ENCODE measurements at regions not wholly inside any gene's neighbourhood (a gene's known extent, or its start where the extent isn't known, plus 50 kb on each side); places are given as distances from the start of the nearest gene placed in this dataset.

DNA sequence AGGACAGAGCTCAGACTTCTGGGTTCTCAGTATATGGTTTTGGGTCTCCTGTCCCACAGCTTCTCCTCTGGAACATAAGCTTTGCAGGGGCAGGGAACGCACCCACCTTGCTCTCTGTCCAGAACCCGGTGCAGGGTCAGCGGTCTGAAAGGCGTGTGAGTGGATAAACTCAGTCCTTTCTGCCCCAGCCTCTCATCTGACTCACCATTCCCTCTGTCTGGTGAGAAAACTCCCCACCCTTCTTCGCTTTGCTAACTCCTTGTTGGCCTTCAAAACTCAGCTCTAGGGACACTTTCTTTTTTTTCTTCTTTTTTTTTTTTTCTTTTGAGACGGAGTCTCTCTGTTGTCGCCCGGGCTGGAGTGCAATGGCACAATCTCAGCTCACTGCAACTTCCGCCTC, 68.9 kb upstream of the NUP50 start:
- FAIRE-seq: peak; percentile 26

GRCh38 chr22:45096256-45096907, 67.3 kb upstream of the NUP50 start:
- no peak for FAIRE-seq

More for the DNA sequence above, 68.9 kb upstream of the NUP50 start:
- peak; percentile 49 for DNase-seq (ENCODE audit: low spot score)

DNA sequence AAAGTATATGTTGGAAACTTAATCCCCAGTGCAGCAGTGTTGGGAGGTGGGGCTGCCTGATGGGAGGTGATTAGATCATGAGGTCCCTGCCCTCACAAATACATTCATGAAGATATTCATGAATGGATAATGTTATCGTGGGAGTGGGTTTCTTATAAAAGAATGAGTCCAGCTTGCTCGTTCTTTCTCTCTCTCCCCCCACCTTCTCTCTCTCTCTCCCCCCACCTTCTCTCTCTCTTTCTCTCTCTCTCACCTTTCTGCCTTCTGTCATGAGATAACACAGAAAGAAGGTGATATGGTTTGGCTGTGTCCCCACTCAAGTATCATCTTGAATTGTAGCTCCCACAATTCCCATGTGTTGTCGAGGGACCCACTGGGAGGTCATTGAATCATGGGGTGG, 66.7 kb upstream of the NUP50 start:
- no peak for DNase-seq (ENCODE audit: low spot score)
- no peak for FAIRE-seq

More at GRCh38 chr22:45096256-45096907, 67.3 kb upstream of the NUP50 start:
- peak; percentile 48 for DNase-seq (ENCODE audit: low spot score)

DNA sequence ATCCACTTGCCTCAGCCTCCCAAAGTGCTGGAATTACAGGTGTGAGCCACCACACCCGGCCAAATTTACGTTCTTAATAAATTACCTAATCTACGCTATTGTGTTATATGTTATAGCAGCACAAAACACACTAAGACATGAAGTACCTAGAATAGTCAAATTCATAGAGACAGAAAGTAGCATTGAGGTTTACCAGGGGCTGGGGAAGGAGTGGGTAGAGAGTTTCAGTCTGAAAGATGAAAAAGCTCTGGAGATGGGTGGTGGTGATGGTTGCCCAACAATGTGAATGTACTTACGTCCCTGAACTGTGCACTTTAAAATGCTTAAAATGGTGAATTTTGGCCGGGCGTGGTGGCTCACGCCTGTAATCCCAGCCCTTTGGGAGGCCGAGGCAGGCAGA, 65.7 kb upstream of the NUP50 start:
- no peak for FAIRE-seq

GRCh38 chr22:45099961-45100360, 63.8 kb upstream of the NUP50 start:
- FAIRE-seq (no peak), DNase-seq (ENCODE audit: low spot score) (no peak)

More for the DNA sequence above, 65.7 kb upstream of the NUP50 start:
- DNase-seq (ENCODE audit: low spot score): no peak

- DNase-seq (ENCODE audit: low spot score): peak; percentile 14
- no peak for FAIRE-seq
These were observed 62.1 kb upstream of the NUP50 start for GRCh38 chr22:45101515-45102227.

DNA sequence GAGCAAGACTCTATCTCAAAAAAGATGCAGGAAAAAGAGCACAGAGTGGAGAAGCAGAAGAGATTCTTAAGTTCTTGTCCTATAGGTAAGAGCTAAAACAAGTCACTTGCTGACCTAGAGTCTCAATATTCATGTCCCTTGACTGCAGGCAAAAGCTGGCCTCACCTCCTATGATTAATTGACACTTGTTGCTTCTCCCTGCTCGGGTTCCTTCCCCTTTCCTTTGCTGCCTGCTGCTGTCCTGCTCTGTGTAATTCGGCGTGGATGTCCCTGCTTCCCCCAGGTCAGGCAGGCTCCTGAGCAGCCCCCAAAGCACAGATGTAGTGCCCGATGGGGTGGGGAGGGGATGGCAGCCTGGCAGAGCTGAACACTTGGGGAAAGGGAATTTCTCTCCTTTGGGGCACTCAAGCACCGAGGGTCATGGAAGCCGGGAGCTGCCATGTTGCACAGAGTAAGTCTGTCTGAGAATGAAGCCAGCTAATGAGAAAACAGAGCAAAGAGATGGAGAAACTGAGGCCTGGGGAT, 60.8 kb upstream of the NUP50 start:
- DNase-seq (ENCODE audit: low spot score) (no peak), FAIRE-seq (no peak)

DNA sequence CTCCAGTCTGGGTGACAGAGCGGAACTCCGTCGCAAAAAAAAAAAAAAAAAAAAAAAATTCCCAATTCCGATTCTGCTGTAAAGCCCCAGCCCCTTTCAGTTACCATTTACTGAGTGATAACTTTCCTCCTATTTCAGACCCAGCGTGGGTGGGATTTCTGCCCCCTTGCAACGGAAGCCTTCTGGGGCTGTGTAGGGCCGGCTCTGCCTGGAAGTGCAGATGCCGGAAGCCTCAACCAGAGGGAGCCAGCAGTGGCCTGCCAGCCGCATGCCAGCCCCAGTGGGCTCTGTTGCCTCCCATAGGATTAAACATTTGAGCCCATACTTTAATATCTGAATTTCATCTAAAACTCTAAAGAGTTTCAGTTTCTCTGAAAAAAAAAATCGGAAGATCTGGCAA, 60.0 kb upstream of the NUP50 start:
- DNase-seq (ENCODE audit: low spot score): no peak
- FAIRE-seq: no peak

- DNase-seq (ENCODE audit: low spot score) (no peak), FAIRE-seq (no peak)
These were observed 59.4 kb upstream of the NUP50 start for GRCh38 chr22:45104313-45104712.

- DNase-seq (ENCODE audit: low spot score): peak; percentile 76
- peak; percentile 75 for FAIRE-seq
These were observed 58.4 kb upstream of the NUP50 start for GRCh38 chr22:45105281-45105702.

GRCh38 chr22:45107671-45108070, 56.1 kb upstream of the NUP50 start:
- FAIRE-seq (no peak), DNase-seq (ENCODE audit: low spot score) (no peak)

- DNase-seq (ENCODE audit: low spot score): peak; percentile 21
- no peak for FAIRE-seq
These were observed 51.4 kb upstream of the NUP50 start for GRCh38 chr22:45112136-45112879.

All from RCC 7860 (cell line).